NCI-H2196 treated with DMSO at 0.1 percent for 48 hours (cell line): ENCODE measurements at regions not wholly inside any gene's neighbourhood (a gene's known extent, or its start where the extent isn't known, plus 50 kb on each side); places are given as distances from the start of the nearest gene placed in this dataset.
A peak's percentile ranks its signal among the peaks of the same experiment; 100 is the strongest.

Experiments used
- DNase-seq: peaks from one replicate; lab custom pipeline; 2025; ENCODE audit not compliant: unreplicated experiment; lab: John Stamatoyannopoulos, UW

GRCh38 chr1:37238364-37239224 is 204.3 kb upstream of the GRIK3 start:
- no peak for DNase-seq

- no peak for DNase-seq
These were observed 205.0 kb upstream of the GRIK3 start for GRCh38 chr1:37239225-37239740.

GRCh38 chr1:37240897-37241296 is 206.6 kb upstream of the GRIK3 start:
- no peak for DNase-seq

GRCh38 chr1:37242501-37242900 is 208.2 kb upstream of the GRIK3 start:
- DNase-seq, result no peak

- no peak for DNase-seq
These were observed 209.2 kb upstream of the GRIK3 start for GRCh38 chr1:37243368-37244082.

GRCh38 chr1:37244083-37244480 is 209.8 kb upstream of the GRIK3 start:
- no peak for DNase-seq

GRCh38 chr1:37244815-37245214 is 210.5 kb upstream of the GRIK3 start:
- no peak for DNase-seq

GRCh38 chr1:37246631-37247030 is 212.3 kb upstream of the GRIK3 start:
- no peak for DNase-seq

- no peak for DNase-seq
These were observed 216.1 kb upstream of the GRIK3 start for GRCh38 chr1:37250371-37250770.

GRCh38 chr1:37255136-37255795 is 219.1 kb upstream of the ZC3H12A start:
- no peak for DNase-seq

GRCh38 chr1:37255868-37256267 is 218.5 kb upstream of the ZC3H12A start:
- DNase-seq, result no peak

GRCh38 chr1:37257646-37258045 is 216.7 kb upstream of the ZC3H12A start:
- DNase-seq, result no peak

GRCh38 chr1:37258068-37258467 is 216.3 kb upstream of the ZC3H12A start:
- no peak for DNase-seq

- DNase-seq, result no peak
These were observed 215.4 kb upstream of the ZC3H12A start for GRCh38 chr1:37259019-37259418.

- DNase-seq, result no peak
These were observed 213.3 kb upstream of the ZC3H12A start for GRCh38 chr1:37261129-37261528.

GRCh38 chr1:37262439-37263170 is 211.8 kb upstream of the ZC3H12A start:
- DNase-seq, result no peak

- DNase-seq, result no peak
These were observed 209.2 kb upstream of the ZC3H12A start for GRCh38 chr1:37265156-37265555.

- peak; percentile 52 for DNase-seq
These were observed 208.4 kb upstream of the ZC3H12A start for GRCh38 chr1:37265786-37266667.

GRCh38 chr1:37267111-37267835 is 207.1 kb upstream of the ZC3H12A start:
- no peak for DNase-seq
